Brain microvascular endothelial cell (primary cell): ENCODE measurements at regions not wholly inside any gene's neighbourhood (a gene's known extent, or its start where the extent isn't known, plus 50 kb on each side); places are given as distances from the start of the nearest gene placed in this dataset.

Experiments
- DNase-seq: peaks from one replicate; pipeline ENCODE4 v3.0.0-alpha.2; 2020
- H3K27ac ChIP-seq: fragments of 250-450 bp; sonication (Bioruptor Pico); 2 replicates; pipeline ENCODE4 v1.5.1; 2020; ENCODE audit warnings: mild to moderate bottlenecking, moderate library complexity
- H3K27me3 ChIP-seq: fragments of 250-450 bp; sonication (Bioruptor Pico); replicated peaks from 2 replicates; pipeline ENCODE4 v1.5.1; 2020; ENCODE audit warnings: mild to moderate bottlenecking
- H3K36me3 ChIP-seq: fragments of 250-450 bp; sonication (Bioruptor Pico); replicated peaks from 2 replicates; pipeline ENCODE4 v1.5.1; 2020; ENCODE audit warnings: mild to moderate bottlenecking
- H3K4me3 ChIP-seq: 2 replicates; pipeline ENCODE4 v1.5.1; 2011; ENCODE audit warnings: low read depth, mild to moderate bottlenecking, control low read depth, low read length, moderate library complexity
- in situ Hi-C: cut with HindIII; loops from 2 replicates; pipeline ENCODE4 v1.10.0; 2017; ENCODE audit warnings: low sequenced_read_pairs, low pct_ligation_motif_present
- TF ChIP-seq, protein P1 (sequence below): IDR thresholded peaks from 2 replicates; pipeline ENCODE4 v1.5.1; 2011; ENCODE audit warnings: low read depth, mild to moderate bottlenecking, moderate library complexity, low read length, control low read depth, inconsistent platforms; ENCODE audit errors: missing control alignments

GRCh38 chr13:34143637-34144036, 325.7 kb downstream of the RFC3 start:
- Histone ChIP-seq H3K4me3 (no peak overlapping the region), H3K27me3 (no peaks in the 10 kb centered on the region), H3K27ac (no peak overlapping the region), H3K36me3 (no peaks in the 10 kb centered on the region)
- in situ Hi-C loops = no loop called here
- no peak for DNase-seq
- TF ChIP-seq, protein P1, sequence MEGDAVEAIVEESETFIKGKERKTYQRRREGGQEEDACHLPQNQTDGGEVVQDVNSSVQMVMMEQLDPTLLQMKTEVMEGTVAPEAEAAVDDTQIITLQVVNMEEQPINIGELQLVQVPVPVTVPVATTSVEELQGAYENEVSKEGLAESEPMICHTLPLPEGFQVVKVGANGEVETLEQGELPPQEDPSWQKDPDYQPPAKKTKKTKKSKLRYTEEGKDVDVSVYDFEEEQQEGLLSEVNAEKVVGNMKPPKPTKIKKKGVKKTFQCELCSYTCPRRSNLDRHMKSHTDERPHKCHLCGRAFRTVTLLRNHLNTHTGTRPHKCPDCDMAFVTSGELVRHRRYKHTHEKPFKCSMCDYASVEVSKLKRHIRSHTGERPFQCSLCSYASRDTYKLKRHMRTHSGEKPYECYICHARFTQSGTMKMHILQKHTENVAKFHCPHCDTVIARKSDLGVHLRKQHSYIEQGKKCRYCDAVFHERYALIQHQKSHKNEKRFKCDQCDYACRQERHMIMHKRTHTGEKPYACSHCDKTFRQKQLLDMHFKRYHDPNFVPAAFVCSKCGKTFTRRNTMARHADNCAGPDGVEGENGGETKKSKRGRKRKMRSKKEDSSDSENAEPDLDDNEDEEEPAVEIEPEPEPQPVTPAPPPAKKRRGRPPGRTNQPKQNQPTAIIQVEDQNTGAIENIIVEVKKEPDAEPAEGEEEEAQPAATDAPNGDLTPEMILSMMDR = no peak

GRCh38 chr13:34144142-34144541, 326.2 kb downstream of the RFC3 start:
- Histone ChIP-seq H3K27me3 (no peaks in the 10 kb centered on the region), H3K4me3 (no peak overlapping the region), H3K27ac (no peak overlapping the region), H3K36me3 (no peaks in the 10 kb centered on the region)
- DNase-seq = no peak
- TF ChIP-seq, protein P1 = no peak
- in situ Hi-C loops = no loop called here

DNA sequence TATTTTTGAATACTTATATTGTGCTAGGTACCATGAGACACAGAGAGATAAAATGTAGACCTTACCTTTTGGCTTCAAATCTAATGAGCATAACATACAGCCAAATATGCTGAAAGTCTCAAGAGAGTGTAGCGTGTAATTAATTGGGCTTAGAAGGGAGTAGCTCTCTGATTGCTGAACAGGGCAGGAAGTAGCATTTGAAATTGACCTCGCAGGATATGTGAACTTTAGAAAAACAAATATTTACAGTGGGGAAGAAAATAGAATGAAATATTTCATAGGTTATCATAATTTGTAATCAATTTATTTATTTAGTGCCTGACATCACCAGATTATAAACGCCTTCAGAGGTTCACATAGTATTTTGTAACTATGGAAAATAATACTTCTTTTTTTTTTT, 327.1 kb downstream of the RFC3 start:
- in situ Hi-C loops = no loop called here
- DNase-seq = no peak
- Histone ChIP-seq H3K27me3 (no peaks in the 10 kb centered on the region), H3K27ac (no peak overlapping the region), H3K36me3 (no peaks in the 10 kb centered on the region), H3K4me3 (no peak overlapping the region)
- TF ChIP-seq, protein P1 = no peak

GRCh38 chr13:34148359-34148758, 330.4 kb downstream of the RFC3 start:
- no peak overlapping the region for H3K27ac ChIP-seq
- no peaks in the 10 kb centered on the region for H3K27me3 ChIP-seq
- no peak overlapping the region for H3K4me3 ChIP-seq
- in situ Hi-C loops = no loop called here
- TF ChIP-seq, protein P1 = no peak
- H3K36me3 ChIP-seq = no peaks in the 10 kb centered on the region
- no peak for DNase-seq

- TF ChIP-seq, protein P1 = no peak
- H3K27ac ChIP-seq = no peak overlapping the region
- in situ Hi-C loops = no loop called here
- H3K36me3 ChIP-seq = no peaks in the 10 kb centered on the region
- no peak overlapping the region for H3K4me3 ChIP-seq
- no peak for DNase-seq
- H3K27me3 ChIP-seq = no peaks in the 10 kb centered on the region
These were observed 333.9 kb downstream of the RFC3 start for GRCh38 chr13:34151885-34152284.

- H3K36me3 ChIP-seq = no peaks in the 10 kb centered on the region
- no peak overlapping the region for H3K4me3 ChIP-seq
- TF ChIP-seq, protein P1 = no peak
- in situ Hi-C loops = no loop called here
- no peak for DNase-seq
- no peaks in the 10 kb centered on the region for H3K27me3 ChIP-seq
- no peak overlapping the region for H3K27ac ChIP-seq
These were observed 334.5 kb downstream of the RFC3 start for GRCh38 chr13:34152409-34152808.
